Skeletal muscle tissue (tissue), 3 donors: ENCODE measurements at regions not wholly inside any gene's neighbourhood (a gene's known extent, or its start where the extent isn't known, plus 50 kb on each side); places are given as distances from the start of the nearest gene placed in this dataset.

ENCODE experiments used
- H3K27ac ChIP-seq: one replicate; pipeline ENCODE4 v1.7.0; 2013; ENCODE audit warnings: mild to moderate bottlenecking, low read depth, low read length, inconsistent platforms
- H3K27me3 ChIP-seq, 3 donors: one replicate each; pipeline ENCODE4 v1.7.0; 2013; ENCODE audit warnings: low read length in 3 of 3; ENCODE audit not compliant: control insufficient read depth in 3 of 3, insufficient read depth in 3 of 3
- H3K36me3 ChIP-seq, 3 donors: one replicate each; pipeline ENCODE4 v1.7.0; 2013; ENCODE audit warnings: low read length in 3 of 3; ENCODE audit not compliant: control insufficient read depth in 3 of 3, insufficient read depth in 3 of 3
- H3K4me1 ChIP-seq, 3 donors: one replicate each; pipeline ENCODE4 v1.7.0; 2013; ENCODE audit warnings: low read length in 3 of 3, mild to moderate bottlenecking in 3 of 3; ENCODE audit not compliant: control insufficient read depth in 3 of 3, insufficient read depth in 3 of 3
- H3K4me3 ChIP-seq, 3 donors: one replicate each; pipeline ENCODE4 v1.7.0; 2013; ENCODE audit warnings: low read length in 3 of 3
- H3K9ac ChIP-seq, 3 donors: one replicate each; pipeline ENCODE4 v1.7.0; 2013; ENCODE audit warnings: low read length in 3 of 3, mild to moderate bottlenecking in 3 of 3, moderate library complexity in 2 of 3, low read depth in 1 of 3
- H3K9me3 ChIP-seq, 3 donors: one replicate each; pipeline ENCODE4 v1.7.0; 2013; ENCODE audit warnings: low read length in 3 of 3; ENCODE audit not compliant: control insufficient read depth in 3 of 3
- donor health status: Osteomylitis.

GRCh38 chr16:86772671-86773353 is 194.5 kb downstream of the FOXL1 start:
- Histone ChIP-seq H3K4me3 (no peak overlapping the region), H3K27me3 (peaks cover 48 to 69% (median 63%) of the 10 kb centered on the region in 3 donors), H3K27ac (no peak overlapping the region), H3K36me3 (no peaks in the 10 kb centered on the region), H3K9me3 (no peaks in the 10 kb centered on the region), H3K4me1 (no peaks in the 10 kb centered on the region), H3K9ac (no peak overlapping the region)

DNA sequence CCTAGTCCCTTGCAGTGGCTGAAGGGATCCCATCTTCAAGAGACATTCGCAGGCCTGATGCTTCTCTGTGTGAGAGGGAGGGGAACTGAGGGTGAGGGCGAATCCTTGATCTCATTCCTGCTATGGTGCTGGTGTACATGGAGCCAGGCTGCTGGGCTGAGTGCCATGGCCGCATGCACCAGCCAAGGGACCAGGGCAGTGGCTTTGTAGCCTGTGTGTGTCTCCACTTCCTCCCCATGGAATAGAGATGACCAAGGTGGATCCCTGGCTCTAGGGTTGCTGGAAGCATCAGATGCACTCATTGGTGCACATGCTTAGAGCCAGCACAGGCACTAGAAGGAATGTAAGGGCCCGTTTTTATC is 195.0 kb downstream of the FOXL1 start:
- Histone ChIP-seq H3K9ac (no peak overlapping the region), H3K4me3 (no peak overlapping the region), H3K4me1 (no peaks in the 10 kb centered on the region), H3K27ac (no peak overlapping the region), H3K9me3 (no peaks in the 10 kb centered on the region), H3K36me3 (no peaks in the 10 kb centered on the region), H3K27me3 (peaks cover 46 to 69% (median 63%) of the 10 kb centered on the region in 3 donors)

GRCh38 chr16:86774931-86775330 is 196.6 kb downstream of the FOXL1 start:
- Histone ChIP-seq H3K4me1 (no peaks in the 10 kb centered on the region), H3K27me3 (peaks cover 41 to 64% (median 64%) of the 10 kb centered on the region in 3 donors), H3K27ac (no peak overlapping the region), H3K9ac (no peak overlapping the region), H3K4me3 (no peak overlapping the region), H3K36me3 (no peaks in the 10 kb centered on the region), H3K9me3 (no peaks in the 10 kb centered on the region)

GRCh38 chr16:86775511-86775921 is 197.2 kb downstream of the FOXL1 start:
- Histone ChIP-seq H3K27ac (no peak overlapping the region), H3K4me3 (no peak overlapping the region), H3K9ac (no peak overlapping the region), H3K9me3 (no peaks in the 10 kb centered on the region), H3K36me3 (no peaks in the 10 kb centered on the region), H3K4me1 (no peaks in the 10 kb centered on the region), H3K27me3 (peaks cover 41 to 67% (median 64%) of the 10 kb centered on the region in 3 donors)

DNA sequence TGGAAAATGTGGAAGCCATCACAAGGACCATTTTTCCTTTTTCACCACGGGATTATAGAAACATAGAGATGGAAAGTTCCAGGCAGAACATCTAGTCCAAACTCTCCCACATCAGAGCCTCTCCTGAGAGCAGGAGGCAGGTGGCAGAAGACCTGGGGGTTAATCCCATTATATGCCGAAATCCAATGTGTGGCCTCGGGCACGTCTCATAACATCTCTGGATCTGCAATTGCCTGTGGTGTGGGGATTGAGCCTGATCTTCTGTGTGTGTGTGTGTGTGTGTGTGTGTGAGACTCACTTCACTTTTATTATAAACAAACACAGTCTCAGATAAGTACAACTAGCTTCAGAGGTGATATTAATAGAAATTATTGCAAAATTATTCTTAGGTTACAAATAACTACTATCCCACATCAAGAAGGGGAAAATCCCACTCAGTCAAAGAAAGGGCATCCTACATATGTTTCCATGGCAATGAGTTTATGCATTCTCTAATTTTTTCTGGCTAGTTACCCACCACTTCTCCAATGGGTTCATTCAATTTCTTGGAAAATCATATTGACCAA is 199.1 kb downstream of the FOXL1 start:
- Histone ChIP-seq H3K27ac (no peak overlapping the region), H3K9ac (no peak overlapping the region), H3K27me3 (peaks cover 32 to 72% (median 66%) of the 10 kb centered on the region in 3 donors), H3K9me3 (no peaks in the 10 kb centered on the region), H3K4me1 (no peaks in the 10 kb centered on the region), H3K4me3 (no peak overlapping the region), H3K36me3 (no peaks in the 10 kb centered on the region)

- H3K27me3 ChIP-seq: peaks cover 30 to 70% (median 62%) of the 10 kb centered on the region in 3 donors
These were observed 199.9 kb downstream of the FOXL1 start for GRCh38 chr16:86778108-86778745.

DNA sequence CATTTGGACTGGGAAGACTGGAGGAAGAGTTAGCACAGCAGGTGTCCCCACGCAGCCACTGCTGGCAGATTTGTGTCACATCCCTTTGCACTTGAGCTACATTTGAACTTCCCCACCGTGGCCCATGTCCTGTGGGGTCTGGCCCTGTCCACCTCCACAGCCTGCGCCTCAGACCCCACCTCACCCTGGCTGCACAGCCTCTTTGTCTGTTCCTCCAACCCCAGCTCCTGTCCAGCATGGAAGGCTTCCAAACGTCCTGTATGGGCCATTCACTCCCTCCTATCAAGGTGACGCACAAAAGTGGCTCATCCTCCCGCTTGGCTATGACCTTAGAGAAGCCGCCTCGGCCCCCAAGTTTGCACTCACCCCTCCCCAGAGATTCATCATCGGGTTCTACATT is 200.6 kb downstream of the FOXL1 start:
- Histone ChIP-seq H3K9ac (no peak overlapping the region), H3K9me3 (no peaks in the 10 kb centered on the region), H3K4me1 (no peaks in the 10 kb centered on the region), H3K4me3 (no peak overlapping the region), H3K27me3 (peaks cover 30 to 72% (median 58%) of the 10 kb centered on the region in 3 donors), H3K27ac (no peak overlapping the region), H3K36me3 (no peaks in the 10 kb centered on the region)

More at GRCh38 chr16:86778108-86778745, 199.9 kb downstream of the FOXL1 start:
- Histone ChIP-seq H3K36me3 (no peaks in the 10 kb centered on the region), H3K9me3 (no peaks in the 10 kb centered on the region), H3K9ac (no peak overlapping the region), H3K4me1 (no peaks in the 10 kb centered on the region), H3K27ac (no peak overlapping the region), H3K4me3 (no peak overlapping the region)

GRCh38 chr16:86781046-86781445 is 202.7 kb downstream of the FOXL1 start:
- Histone ChIP-seq H3K27me3 (peaks cover 30 to 59% (median 43%) of the 10 kb centered on the region in 3 donors), H3K27ac (no peak overlapping the region), H3K4me3 (no peak overlapping the region), H3K9me3 (no peaks in the 10 kb centered on the region), H3K4me1 (no peaks in the 10 kb centered on the region), H3K9ac (no peak overlapping the region), H3K36me3 (no peaks in the 10 kb centered on the region)

DNA sequence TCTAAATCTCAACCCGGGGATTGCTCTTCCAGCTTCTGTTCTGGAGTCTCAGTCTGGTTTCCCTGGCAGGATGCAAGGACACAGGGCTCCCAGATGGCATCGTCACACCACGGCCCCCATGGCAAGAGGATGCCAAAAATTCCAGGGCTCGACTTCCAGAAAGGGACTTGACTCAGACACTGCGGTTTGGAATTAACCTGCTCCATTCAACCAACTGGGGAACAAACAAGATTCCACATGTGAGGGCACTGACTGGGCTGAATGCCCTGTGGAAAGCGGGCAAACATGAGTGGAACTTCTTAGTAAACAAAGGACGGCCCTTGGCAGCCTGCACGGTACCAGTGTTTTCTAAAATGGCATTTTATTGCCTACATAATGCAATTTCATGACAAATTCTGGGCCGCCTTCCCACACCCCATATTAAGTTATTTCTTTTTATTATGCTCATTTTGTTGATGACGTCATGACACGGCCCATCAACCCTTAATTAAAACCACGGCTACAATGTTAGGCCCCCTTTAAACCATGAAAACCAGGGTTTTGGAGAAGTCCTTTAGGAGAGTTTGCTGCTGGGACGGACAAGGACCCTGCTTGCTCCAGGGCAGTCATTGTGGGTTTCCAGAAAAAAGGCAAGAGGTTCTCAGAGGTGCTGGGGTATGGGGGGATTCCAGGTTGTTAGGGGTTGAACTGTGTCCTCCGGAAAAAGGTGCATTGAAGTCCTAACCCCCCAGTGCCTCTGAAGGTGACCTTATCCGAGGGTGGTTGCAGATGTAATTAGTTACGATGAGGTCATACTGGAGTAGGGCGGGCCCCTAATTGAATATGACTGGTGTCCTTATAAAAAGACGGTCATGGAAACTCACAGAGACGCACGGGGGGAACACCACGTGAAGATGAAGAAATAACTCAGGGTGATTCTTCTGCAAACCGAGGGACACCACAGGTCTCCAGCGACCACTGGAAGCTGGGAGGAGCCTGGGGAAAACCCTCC is 205.6 kb downstream of the FOXL1 start:
- Histone ChIP-seq H3K27ac (no peak overlapping the region), H3K27me3 (peaks cover 21 to 51% (median 40%) of the 10 kb centered on the region in 3 donors), H3K4me1 (no peaks in the 10 kb centered on the region), H3K9me3 (no peaks in the 10 kb centered on the region), H3K4me3 (no peak overlapping the region), H3K36me3 (no peaks in the 10 kb centered on the region), H3K9ac (no peak overlapping the region)
